Smooth muscle cell (in vitro differentiated cells): ENCODE measurements at regions not wholly inside any gene's neighbourhood (a gene's known extent, or its start where the extent isn't known, plus 50 kb on each side); places are given as distances from the start of the nearest gene placed in this dataset.

Experiments
- DNase-seq: peaks from one replicate; lab custom pipeline; 2025; ENCODE audit not compliant: unreplicated experiment; lab: John Stamatoyannopoulos, UW
- H2AFZ ChIP-seq: fragments of 200-600 bp; sonication (generic); 2 replicates; pipeline ENCODE4 v1.6.0; 2016; ENCODE audit warnings: antibody characterized with exemption, low read depth, mild to moderate bottlenecking
- H3F3A ChIP-seq: fragments of 200-600 bp; sonication (generic); 2 replicates; pipeline ENCODE4 v1.6.0; 2017; ENCODE audit warnings: antibody characterized with exemption, low read depth
- H3K27ac ChIP-seq: fragments of 200-600 bp; sonication (generic); 2 replicates; pipeline ENCODE4 v1.5.1; 2016; ENCODE audit warnings: low read depth, mild to moderate bottlenecking
- H3K27me3 ChIP-seq: fragments of 200-600 bp; sonication (generic); 2 replicates; pipeline ENCODE4 v1.6.1; 2016; ENCODE audit warnings: low read depth, mild to moderate bottlenecking
- H3K36me3 ChIP-seq: fragments of 200-600 bp; sonication (generic); 2 replicates; pipeline ENCODE4 v1.5.1; 2016; ENCODE audit warnings: low read depth
- H3K4me1 ChIP-seq: fragments of 200-600 bp; sonication (generic); 2 replicates; pipeline ENCODE4 v1.5.1; 2016; ENCODE audit warnings: low read depth
- H3K4me2 ChIP-seq: fragments of 200-600 bp; sonication (generic); 2 replicates; pipeline ENCODE4 v1.6.0; 2016; ENCODE audit warnings: mild to moderate bottlenecking
- H3K4me3 ChIP-seq: fragments of 200-600 bp; sonication (generic); 2 replicates; pipeline ENCODE4 v1.5.1; 2016; ENCODE audit warnings: mild to moderate bottlenecking
- H3K79me2 ChIP-seq: fragments of 200-600 bp; sonication (generic); 2 replicates; pipeline ENCODE4 v1.6.0; 2016; ENCODE audit warnings: low read depth, mild to moderate bottlenecking
- H3K9ac ChIP-seq: fragments of 200-600 bp; sonication (generic); 2 replicates; pipeline ENCODE4 v1.6.0; 2016; ENCODE audit warnings: low read depth
- H3K9me3 ChIP-seq: fragments of 200-600 bp; sonication (generic); replicated peaks from 2 replicates; pipeline ENCODE4 v1.5.1; 2016; ENCODE audit warnings: low read depth
- H4K20me1 ChIP-seq: fragments of 200-600 bp; sonication (generic); 2 replicates; pipeline ENCODE4 v1.6.0; 2016; ENCODE audit warnings: low read depth
- WGBS: methylation state at CpG from one replicate; pipeline ENCODE4 v1.1.7; 2016; ENCODE audit warnings: low lambda C conversion rate; 5-methylcytosine and 5-hydroxymethylcytosine counted together
- TF ChIP-seq, protein P1 (sequence below): fragments of 200-600 bp; sonication (generic); IDR thresholded peaks from 2 replicates; pipeline ENCODE4 v1.5.1; 2017; ENCODE audit warnings: borderline replicate concordance, mild to moderate bottlenecking, antibody characterized with exemption; ENCODE audit not compliant: insufficient read depth, poor library complexity, severe bottlenecking

- H3K4me1 ChIP-seq, result peaks cover 18% of the 10 kb centered on the region
- no peak overlapping the region for H2AFZ ChIP-seq
- H3K27ac ChIP-seq, result peak overlapping the region; percentile 81
- H3K79me2 ChIP-seq, result no peaks in the 10 kb centered on the region
- H3K4me3 ChIP-seq, result no peak overlapping the region
- no peaks in the 10 kb centered on the region for H3K36me3 ChIP-seq
- no peak for DNase-seq
- no peak overlapping the region for H3K9ac ChIP-seq
- 93% methylated on average over 8 of the region's 8 CpGs for WGBS
- peaks cover 17% of the 10 kb centered on the region for H3F3A ChIP-seq
- H4K20me1 ChIP-seq, result no peaks in the 10 kb centered on the region
- no peak overlapping the region for H3K4me2 ChIP-seq
- no peaks in the 10 kb centered on the region for H3K27me3 ChIP-seq
- no peaks in the 10 kb centered on the region for H3K9me3 ChIP-seq
- TF ChIP-seq, protein P1, sequence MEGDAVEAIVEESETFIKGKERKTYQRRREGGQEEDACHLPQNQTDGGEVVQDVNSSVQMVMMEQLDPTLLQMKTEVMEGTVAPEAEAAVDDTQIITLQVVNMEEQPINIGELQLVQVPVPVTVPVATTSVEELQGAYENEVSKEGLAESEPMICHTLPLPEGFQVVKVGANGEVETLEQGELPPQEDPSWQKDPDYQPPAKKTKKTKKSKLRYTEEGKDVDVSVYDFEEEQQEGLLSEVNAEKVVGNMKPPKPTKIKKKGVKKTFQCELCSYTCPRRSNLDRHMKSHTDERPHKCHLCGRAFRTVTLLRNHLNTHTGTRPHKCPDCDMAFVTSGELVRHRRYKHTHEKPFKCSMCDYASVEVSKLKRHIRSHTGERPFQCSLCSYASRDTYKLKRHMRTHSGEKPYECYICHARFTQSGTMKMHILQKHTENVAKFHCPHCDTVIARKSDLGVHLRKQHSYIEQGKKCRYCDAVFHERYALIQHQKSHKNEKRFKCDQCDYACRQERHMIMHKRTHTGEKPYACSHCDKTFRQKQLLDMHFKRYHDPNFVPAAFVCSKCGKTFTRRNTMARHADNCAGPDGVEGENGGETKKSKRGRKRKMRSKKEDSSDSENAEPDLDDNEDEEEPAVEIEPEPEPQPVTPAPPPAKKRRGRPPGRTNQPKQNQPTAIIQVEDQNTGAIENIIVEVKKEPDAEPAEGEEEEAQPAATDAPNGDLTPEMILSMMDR, result no peak
These were observed 76.0 kb upstream of the STK17B start for GRCh38 chr2:196247114-196247975.

DNA sequence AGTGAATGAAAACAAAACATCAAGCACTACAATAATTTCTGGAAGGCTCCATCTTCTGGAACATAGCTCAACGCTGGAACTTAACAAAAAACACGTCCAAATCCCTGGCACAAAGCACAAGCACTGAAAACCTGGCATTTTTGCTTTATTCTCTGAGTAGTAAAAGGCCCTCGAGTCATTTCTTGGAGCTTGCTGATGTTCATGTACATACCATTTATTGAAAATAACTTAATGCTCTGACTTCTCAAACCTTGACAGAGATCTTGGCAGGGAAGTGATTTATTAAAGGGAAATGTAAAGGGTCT, 76.5 kb upstream of the STK17B start:
- WGBS, result 95% methylated on average over 3 of the region's 3 CpGs
- peaks cover 18% of the 10 kb centered on the region for H3K4me1 ChIP-seq
- H3F3A ChIP-seq, result peaks cover 17% of the 10 kb centered on the region
- DNase-seq, result no peak
- no peak overlapping the region for H3K4me3 ChIP-seq
- H3K27me3 ChIP-seq, result no peaks in the 10 kb centered on the region
- H3K9me3 ChIP-seq, result no peaks in the 10 kb centered on the region
- H2AFZ ChIP-seq, result no peak overlapping the region
- no peak overlapping the region for H3K4me2 ChIP-seq
- TF ChIP-seq, protein P1, result no peak
- H3K79me2 ChIP-seq, result no peaks in the 10 kb centered on the region
- H3K27ac ChIP-seq, result peak overlapping the region; percentile 81
- H3K9ac ChIP-seq, result no peak overlapping the region
- no peaks in the 10 kb centered on the region for H4K20me1 ChIP-seq
- H3K36me3 ChIP-seq, result no peaks in the 10 kb centered on the region

GRCh38 chr2:196248467-196249094, 77.2 kb upstream of the STK17B start:
- Histone ChIP-seq H4K20me1 (no peaks in the 10 kb centered on the region), H3K4me2 (peak overlapping the region; percentile 18), H3K4me3 (no peak overlapping the region), H3K27ac (peak overlapping the region; percentile 81), H3F3A (peaks cover 17% of the 10 kb centered on the region), H2AFZ (no peak overlapping the region), H3K79me2 (no peaks in the 10 kb centered on the region), H3K9me3 (no peaks in the 10 kb centered on the region), H3K27me3 (no peaks in the 10 kb centered on the region), H3K4me1 (peaks cover 18% of the 10 kb centered on the region), H3K9ac (no peak overlapping the region), H3K36me3 (no peaks in the 10 kb centered on the region)
- DNase-seq, result no peak
- WGBS, result 69% methylated on average over 1 of the region's 1 CpG
- TF ChIP-seq, protein P1, result no peak
